GM12872 (cell line): ENCODE measurements at regions not wholly inside any gene's neighbourhood (a gene's known extent, or its start where the extent isn't known, plus 50 kb on each side); places are given as distances from the start of the nearest gene placed in this dataset.

ENCODE experiments used
- TF ChIP-seq, protein P1 (sequence below): IDR thresholded peaks from 3 replicates; pipeline ENCODE4 v1.5.1; 2011; ENCODE audit warnings: low read depth, mild to moderate bottlenecking, low read length, moderate library complexity; ENCODE audit not compliant: insufficient read depth

DNA sequence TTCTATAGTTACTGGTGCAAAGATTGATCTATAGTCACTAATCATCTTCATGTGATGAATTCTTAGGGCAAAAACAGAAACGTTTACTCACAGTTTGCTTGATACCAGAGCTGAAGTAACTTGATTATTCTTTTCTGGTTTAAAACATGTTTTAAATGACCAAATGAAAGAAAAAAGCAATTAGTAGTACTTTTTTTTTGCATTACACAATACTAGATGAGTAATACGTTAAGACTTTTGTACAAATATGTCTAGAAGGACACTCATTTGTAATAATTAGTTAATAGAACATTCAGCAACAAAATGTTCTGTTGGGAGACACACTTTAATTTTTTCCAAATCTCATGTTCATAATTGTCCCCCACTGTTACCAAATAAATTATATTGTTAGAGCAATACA is 523.2 kb downstream of the SOX2 start:
- TF ChIP-seq, protein P1, sequence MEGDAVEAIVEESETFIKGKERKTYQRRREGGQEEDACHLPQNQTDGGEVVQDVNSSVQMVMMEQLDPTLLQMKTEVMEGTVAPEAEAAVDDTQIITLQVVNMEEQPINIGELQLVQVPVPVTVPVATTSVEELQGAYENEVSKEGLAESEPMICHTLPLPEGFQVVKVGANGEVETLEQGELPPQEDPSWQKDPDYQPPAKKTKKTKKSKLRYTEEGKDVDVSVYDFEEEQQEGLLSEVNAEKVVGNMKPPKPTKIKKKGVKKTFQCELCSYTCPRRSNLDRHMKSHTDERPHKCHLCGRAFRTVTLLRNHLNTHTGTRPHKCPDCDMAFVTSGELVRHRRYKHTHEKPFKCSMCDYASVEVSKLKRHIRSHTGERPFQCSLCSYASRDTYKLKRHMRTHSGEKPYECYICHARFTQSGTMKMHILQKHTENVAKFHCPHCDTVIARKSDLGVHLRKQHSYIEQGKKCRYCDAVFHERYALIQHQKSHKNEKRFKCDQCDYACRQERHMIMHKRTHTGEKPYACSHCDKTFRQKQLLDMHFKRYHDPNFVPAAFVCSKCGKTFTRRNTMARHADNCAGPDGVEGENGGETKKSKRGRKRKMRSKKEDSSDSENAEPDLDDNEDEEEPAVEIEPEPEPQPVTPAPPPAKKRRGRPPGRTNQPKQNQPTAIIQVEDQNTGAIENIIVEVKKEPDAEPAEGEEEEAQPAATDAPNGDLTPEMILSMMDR: no peak

DNA sequence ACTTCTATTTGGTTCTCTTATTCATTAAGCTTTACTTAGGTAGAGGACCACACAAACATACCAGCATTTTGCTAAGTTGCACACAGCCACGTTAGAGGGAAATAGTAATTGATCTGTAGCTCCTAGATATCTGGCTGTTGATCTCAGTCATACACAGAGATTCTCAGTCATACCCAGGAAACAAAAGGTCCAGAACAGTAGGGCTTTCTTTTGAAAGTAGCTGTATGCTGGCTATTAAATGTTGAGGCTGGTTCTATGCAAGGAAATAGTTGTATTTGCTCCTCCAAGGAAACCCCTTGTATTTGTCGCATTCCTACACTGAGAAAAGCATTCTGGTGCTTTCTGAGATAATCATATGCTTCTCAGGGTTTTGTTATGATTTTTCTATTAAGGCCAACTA is 523.8 kb downstream of the SOX2 start:
- TF ChIP-seq, protein P1: no peak

DNA sequence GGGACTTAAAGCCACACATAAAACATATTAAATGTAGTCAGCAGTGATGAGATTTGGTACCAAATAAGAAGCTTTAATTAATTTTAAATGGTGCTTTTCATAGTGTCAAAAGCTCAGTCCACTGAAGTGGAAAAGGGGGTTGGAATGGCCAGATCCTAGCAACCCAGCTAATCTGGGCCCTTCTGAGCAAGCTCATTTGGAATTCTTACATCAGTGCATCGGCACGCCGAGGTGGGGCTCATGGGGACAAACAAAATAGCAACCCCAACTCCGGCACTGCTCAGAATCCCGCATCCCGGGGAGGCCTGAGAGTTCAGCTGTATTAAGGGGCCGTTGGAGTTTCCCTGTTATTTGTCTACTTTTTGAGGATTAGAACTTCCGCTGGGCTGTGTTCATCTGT is 526.4 kb downstream of the SOX2 start:
- TF ChIP-seq, protein P1: no peak

DNA sequence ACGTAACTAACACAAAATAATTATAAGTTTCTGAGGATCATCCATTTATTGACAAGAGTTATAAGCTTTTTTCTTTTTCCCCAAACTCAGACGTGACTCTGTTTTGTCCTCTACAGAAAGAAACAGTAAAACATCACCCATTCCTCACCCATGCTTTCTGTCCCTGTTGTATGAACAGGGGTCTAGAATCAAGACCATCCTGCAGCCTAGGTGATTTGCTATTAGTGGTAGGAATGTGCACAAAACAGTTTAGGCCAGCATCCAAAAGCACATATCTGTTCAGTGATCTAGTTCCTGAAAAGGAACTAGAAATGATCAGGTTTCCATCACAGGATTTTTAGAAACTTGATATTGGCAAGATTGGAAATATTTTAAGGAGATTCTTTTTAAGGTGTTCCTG is 527.6 kb downstream of the SOX2 start:
- TF ChIP-seq, protein P1: no peak

DNA sequence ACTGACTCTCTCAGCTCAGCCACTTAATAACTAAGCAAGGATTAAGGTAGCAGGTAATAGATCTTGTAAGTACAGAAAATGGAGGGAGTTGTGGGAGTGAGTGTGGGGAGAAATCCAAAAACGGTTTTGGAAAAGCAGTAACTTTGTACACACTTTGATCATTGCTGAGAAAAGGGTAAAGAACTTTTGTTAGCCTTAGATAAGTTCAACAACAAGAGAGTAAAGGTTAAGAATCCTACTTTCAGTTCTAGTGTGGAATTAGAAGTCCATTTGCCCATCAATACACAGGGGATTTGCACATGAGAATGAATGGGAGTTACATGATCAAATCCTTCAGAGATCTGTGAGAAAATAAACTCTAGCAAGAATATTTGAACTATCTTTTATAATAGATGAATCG is 528.7 kb downstream of the SOX2 start:
- TF ChIP-seq, protein P1: no peak

DNA sequence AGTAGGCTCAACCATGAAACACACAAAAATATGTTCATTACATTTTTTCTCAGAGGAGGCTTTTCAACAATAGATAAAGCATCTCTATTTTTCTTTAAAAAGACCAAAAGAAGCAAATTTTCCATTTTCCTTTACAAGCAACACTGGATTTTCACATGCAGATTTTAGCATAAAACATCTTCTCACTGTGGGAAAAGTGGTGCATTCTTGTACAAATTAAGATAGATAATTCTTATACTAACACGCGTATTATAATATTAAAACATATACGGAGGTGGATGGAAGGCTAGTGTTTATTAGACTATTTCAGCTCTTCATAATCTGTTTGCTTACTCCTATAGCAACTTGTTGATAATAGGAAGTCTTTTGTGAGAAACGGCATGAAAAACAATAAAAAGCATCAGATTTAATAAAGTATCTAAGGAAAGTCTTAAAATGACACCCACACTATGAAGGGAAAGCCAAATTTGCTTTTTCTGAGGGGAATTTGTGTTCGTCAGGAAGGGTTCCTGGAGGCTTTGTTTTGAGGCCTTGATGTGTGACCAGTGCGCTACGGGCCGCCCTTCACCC is 529.6 kb downstream of the SOX2 start:
- TF ChIP-seq, protein P1: no peak

DNA sequence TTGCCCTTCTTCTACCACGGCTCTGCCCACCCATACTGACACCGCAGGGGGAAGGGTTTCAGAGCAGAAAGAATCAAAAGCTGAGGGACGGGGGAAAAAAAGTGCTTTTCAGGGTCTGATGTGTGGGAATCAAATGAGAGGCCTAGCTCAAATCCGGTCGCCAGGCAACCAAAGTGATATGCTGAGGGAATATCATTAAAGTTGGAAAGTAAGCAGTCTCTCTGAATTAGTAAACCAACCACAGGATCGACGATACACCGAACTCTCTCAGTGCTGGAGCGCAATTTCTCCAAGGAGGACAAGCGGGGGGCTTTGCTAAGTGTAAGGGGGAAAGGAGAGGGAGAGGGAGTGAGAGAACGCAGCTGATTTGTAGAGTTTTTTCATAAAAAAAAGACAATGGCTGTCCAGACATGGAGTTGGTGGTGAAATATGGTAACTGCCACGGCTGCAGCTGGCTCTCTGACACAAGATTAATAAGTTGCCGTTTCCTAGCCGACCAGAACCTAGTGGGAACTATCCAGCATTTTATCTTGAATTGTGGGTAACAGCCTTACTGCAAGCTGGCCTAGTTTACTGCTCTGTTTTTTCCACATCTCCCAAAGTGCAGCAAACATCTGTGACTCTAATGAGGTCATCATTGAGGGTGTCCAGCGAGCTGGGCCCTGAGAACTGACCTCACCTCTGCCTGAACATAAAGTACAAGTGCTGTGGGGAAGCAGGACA is 530.2 kb downstream of the SOX2 start:
- TF ChIP-seq, protein P1: no peak
